Tibial artery (tissue), 4 donors: ENCODE measurements at regions not wholly inside any gene's neighbourhood (a gene's known extent, or its start where the extent isn't known, plus 50 kb on each side); places are given as distances from the start of the nearest gene placed in this dataset.

Source experiments
- DNase-seq, 2 donors: peaks; one replicate each; pipeline ENCODE4 v3.0.0-alpha.2; 2019
- H3K27ac ChIP-seq, 2 donors: fragments of 200-600 bp; sonication (generic) in 1 of 2; 1 replicate in 1 of 2; 2 replicates in 1 of 2; pipeline ENCODE4 v1.5.1; 2018 to 2019; ENCODE audit warnings: mild to moderate bottlenecking in 1 of 2
- H3K27me3 ChIP-seq, 2 donors: fragments of 200-600 bp; sonication (generic) in 1 of 2; one replicate each; pipeline versions ENCODE4 v1.5.1 to v1.6.0; 2016 to 2019
- H3K36me3 ChIP-seq, 3 donors: fragments of 200-600 bp; sonication (generic) in 2 of 3; one replicate each; pipeline ENCODE4 v1.5.1; 2016 to 2019; ENCODE audit warnings: mild to moderate bottlenecking in 2 of 3
- H3K4me1 ChIP-seq, 4 donors: fragments of 200-600 bp; sonication (generic) in 2 of 4; 1 replicate in 3 of 4; 2 replicates in 1 of 4; pipeline ENCODE4 v1.5.1; 2016 to 2019
- H3K4me3 ChIP-seq, 2 donors: fragments of 200-600 bp; sonication (generic) in 1 of 2; 1 replicate in 1 of 2; 2 replicates in 1 of 2; pipeline ENCODE4 v1.5.1; 2018 to 2019; ENCODE audit warnings: mild to moderate bottlenecking in 2 of 2
- H3K9me3 ChIP-seq, 3 donors: fragments of 200-600 bp; sonication (generic) in 1 of 3; one replicate each; pipeline ENCODE4 v1.5.1; 2016 to 2019
- CTCF ChIP-seq, 2 experiments: fragments of 200-600 bp in 1 of 2; fragments of 450-650 bp in 1 of 2; IDR thresholded peaks; one replicate each; pipeline ENCODE4 v1.5.1; 2017 to 2019; ENCODE audit warnings: antibody characterized with exemption in 2 of 2, mild to moderate bottlenecking in 1 of 2, moderate library complexity in 1 of 2
- intact Hi-C: fragments of 100-400 bp; cut with DNase I; formaldehyde crosslinking; loops from one replicate; pipeline ENCODE4 v1.15.0; 2023; ENCODE audit warnings: low total_unique reads

GRCh38 chr1:88293691-88294190, 390.3 kb upstream of the PKN2 start:
- H3K36me3 ChIP-seq: no peaks in the 10 kb centered on the region
- H3K4me1 ChIP-seq: no peaks in the 10 kb centered on the region
- intact Hi-C loops: no loop called here
- H3K4me3 ChIP-seq: no peak overlapping the region
- peaks cover 0 to 4% of the 10 kb centered on the region in 2 donors for H3K27me3 ChIP-seq
- TF ChIP-seq CTCF (IDR thresholded peaks at IDR 0.05): no peak
- H3K9me3 ChIP-seq: no peaks in the 10 kb centered on the region
- no peak for DNase-seq
- no peak overlapping the region for H3K27ac ChIP-seq

- no peak for DNase-seq
- Histone ChIP-seq H3K36me3 (no peaks in the 10 kb centered on the region), H3K4me1 (no peaks in the 10 kb centered on the region), H3K27ac (no peak overlapping the region), H3K27me3 (peaks cover 0 to 4% of the 10 kb centered on the region in 2 donors), H3K9me3 (no peaks in the 10 kb centered on the region), H3K4me3 (no peak overlapping the region)
- TF ChIP-seq CTCF (IDR thresholded peaks at IDR 0.05): no peak
- intact Hi-C loops: no loop called here
Measured at GRCh38 chr1:88296227-88296626, 387.8 kb upstream of the PKN2 start.

- TF ChIP-seq CTCF (IDR thresholded peaks at IDR 0.05): no peak
- H3K4me1 ChIP-seq: no peaks in the 10 kb centered on the region
- no peak overlapping the region for H3K27ac ChIP-seq
- H3K36me3 ChIP-seq: no peaks in the 10 kb centered on the region
- H3K27me3 ChIP-seq: peaks cover 0 to 4% of the 10 kb centered on the region in 2 donors
- H3K9me3 ChIP-seq: no peaks in the 10 kb centered on the region
- no peak for DNase-seq
- H3K4me3 ChIP-seq: no peak overlapping the region
- intact Hi-C loops: no loop called here
Measured at GRCh38 chr1:88296642-88297041, 387.4 kb upstream of the PKN2 start.

- no peaks in the 10 kb centered on the region for H3K4me1 ChIP-seq
- no peak for DNase-seq
- intact Hi-C loops: no loop called here
- no peak overlapping the region for H3K4me3 ChIP-seq
- no peak overlapping the region for H3K27ac ChIP-seq
- H3K27me3 ChIP-seq: peaks cover 0 to 4% of the 10 kb centered on the region in 2 donors
- TF ChIP-seq CTCF (IDR thresholded peaks at IDR 0.05): no peak
- no peaks in the 10 kb centered on the region for H3K36me3 ChIP-seq
- no peaks in the 10 kb centered on the region for H3K9me3 ChIP-seq
Measured at GRCh38 chr1:88298506-88298905, 385.6 kb upstream of the PKN2 start.

- Histone ChIP-seq H3K27me3 (no peaks in the 10 kb centered on the region), H3K4me3 (no peak overlapping the region), H3K9me3 (no peaks in the 10 kb centered on the region), H3K36me3 (no peaks in the 10 kb centered on the region), H3K27ac (no peak overlapping the region), H3K4me1 (no peaks in the 10 kb centered on the region)
- no peak for DNase-seq
- intact Hi-C loops: loop anchor here (5.0 kb wide), 1 partner anchor 1004 kb away; no protein-coding TSS in a partner anchor
- no peak for TF ChIP-seq CTCF (IDR thresholded peaks at IDR 0.05)
Measured at GRCh38 chr1:88300752-88301263, 383.3 kb upstream of the PKN2 start.
